CD14-positive monocyte (primary cell): ENCODE measurements at regions not wholly inside any gene's neighbourhood (a gene's known extent, or its start where the extent isn't known, plus 50 kb on each side); places are given as distances from the start of the nearest gene placed in this dataset.
"Not testable (repeated sequence)": the region's sequence is repeated elsewhere in the genome, so short reads cannot be mapped to it uniquely, and the experiment has no call there.

Source experiments
- DNase-seq, 3 donors: peaks; one replicate each; pipeline ENCODE4 v3.0.0-alpha.2; 2011 to 2022
- H2AFZ ChIP-seq: 2 replicates; pipeline ENCODE4 v1.6.0; 2012; ENCODE audit warnings: mild to moderate bottlenecking, low read depth, low read length, inconsistent platforms; ENCODE audit not compliant: insufficient read depth, poor library complexity, severe bottlenecking
- H3K27ac ChIP-seq, 2 donors: 1 replicate in 1 of 2; 2 replicates in 1 of 2; pipeline ENCODE4 v1.5.1; 2012 to 2013; ENCODE audit warnings: low read length in 2 of 2, control low read depth in 1 of 2, inconsistent platforms in 1 of 2, low read depth in 1 of 2, mild to moderate bottlenecking in 1 of 2
- H3K27me3 ChIP-seq, 2 donors: one replicate each; pipeline versions ENCODE4 v1.6.0 to v1.6.1; 2011 to 2013; ENCODE audit warnings: low read length in 2 of 2; ENCODE audit not compliant: control insufficient read depth in 2 of 2, insufficient read depth in 2 of 2
- H3K36me3 ChIP-seq, 2 donors: replicated peaks in 1 of 2; 1 replicate in 1 of 2; 2 replicates in 1 of 2; pipeline versions ENCODE4 v1.5.1 to v1.6.1; 2012 to 2013; ENCODE audit warnings: low read length in 2 of 2, control low read depth in 1 of 2, inconsistent platforms in 1 of 2, mild to moderate bottlenecking in 1 of 2; ENCODE audit not compliant: insufficient read depth in 2 of 2, control insufficient read depth in 1 of 2
- H3K4me1 ChIP-seq, 2 donors: 1 replicate in 1 of 2; 2 replicates in 1 of 2; pipeline versions ENCODE4 v1.5.1 to v1.6.1; 2012 to 2013; ENCODE audit warnings: low read length in 2 of 2, control low read depth in 1 of 2, inconsistent platforms in 1 of 2, mild to moderate bottlenecking in 1 of 2, moderate library complexity in 1 of 2; ENCODE audit not compliant: insufficient read depth in 2 of 2, control insufficient read depth in 1 of 2
- H3K4me2 ChIP-seq: replicated peaks from 2 replicates; pipeline ENCODE3; 2012; ENCODE audit warnings: low read length, moderate library complexity, mild to moderate bottlenecking; ENCODE audit not compliant: poor library complexity, severe bottlenecking; ENCODE audit errors: extremely low read depth
- H3K4me3 ChIP-seq, 3 experiments: fragments of 200-600 bp in 1 of 3; sonication (generic) in 1 of 3; replicated peaks in 1 of 3; 1 replicate in 2 of 3; 2 replicates in 1 of 3; pipeline ENCODE4 v1.5.1; 2011 to 2013; ENCODE audit warnings: low read length in 3 of 3, mild to moderate bottlenecking in 3 of 3, control low read depth in 2 of 3, low read depth in 2 of 3, inconsistent platforms in 1 of 3, moderate library complexity in 1 of 3
- H3K79me2 ChIP-seq: 2 replicates; pipeline ENCODE4 v1.6.0; 2012; ENCODE audit warnings: mild to moderate bottlenecking, control low read depth, inconsistent platforms, low read length, moderate library complexity; ENCODE audit not compliant: insufficient read depth
- H3K9ac ChIP-seq: 2 replicates; pipeline ENCODE4 v1.6.0; 2017; ENCODE audit warnings: low read length, mild to moderate bottlenecking; ENCODE audit not compliant: insufficient read depth, poor library complexity, severe bottlenecking
- H3K9me3 ChIP-seq, 2 donors: replicated peaks in 1 of 2; 1 replicate in 1 of 2; 2 replicates in 1 of 2; pipeline versions ENCODE4 v1.5.1 to v1.6.1; 2012 to 2013; ENCODE audit warnings: low read length in 2 of 2, control low read depth in 1 of 2; ENCODE audit not compliant: control insufficient read depth in 1 of 2, insufficient read depth in 1 of 2
- H4K20me1 ChIP-seq: 2 replicates; pipeline ENCODE4 v1.6.0; 2012; ENCODE audit warnings: mild to moderate bottlenecking, low read length, control low read depth, moderate library complexity; ENCODE audit not compliant: insufficient read depth
- H3K27ac Mint-ChIP-seq, 7 donors: one replicate each; pipeline ENCODE4 v1.8.0; 2020; ENCODE audit warnings: mild to moderate bottlenecking in 7 of 7, mixed read lengths in 7 of 7, moderate library complexity in 6 of 7, inconsistent platforms in 2 of 7
- H3K27me3 Mint-ChIP-seq, 3 donors: one replicate each; pipeline ENCODE4 v1.8.0; 2021 to 2022; ENCODE audit warnings: low read depth in 3 of 3, mild to moderate bottlenecking in 3 of 3, mixed read lengths in 3 of 3, moderate library complexity in 3 of 3, inconsistent platforms in 1 of 3
- H3K36me3 Mint-ChIP-seq, 2 donors: one replicate each; pipeline ENCODE4 v1.8.0; 2020; ENCODE audit warnings: mixed read lengths in 2 of 2, inconsistent platforms in 1 of 2, mild to moderate bottlenecking in 1 of 2
- H3K4me1 Mint-ChIP-seq: one replicate; pipeline ENCODE4 v1.8.0; 2020; ENCODE audit warnings: mild to moderate bottlenecking, mixed read lengths
- H3K4me3 Mint-ChIP-seq, 2 donors: one replicate each; pipeline ENCODE4 v1.8.0; 2020; ENCODE audit warnings: mild to moderate bottlenecking in 2 of 2, mixed read lengths in 2 of 2, moderate library complexity in 1 of 2
- H3K9me3 Mint-ChIP-seq, 7 donors: one replicate each; pipeline ENCODE4 v1.8.0; 2020 to 2022; ENCODE audit warnings: mixed read lengths in 7 of 7, mild to moderate bottlenecking in 6 of 7, moderate library complexity in 6 of 7, inconsistent platforms in 2 of 7
- WGBS: methylation state at CpG from one replicate; pipeline ENCODE4 v1.1.5; 2013; ENCODE audit warnings: missing lambda C conversion rate; ENCODE audit not compliant: insufficient coverage; 5-methylcytosine and 5-hydroxymethylcytosine counted together
- intact Hi-C, 2 donors: fragments of 100-400 bp; cut with micrococcal nuclease; formaldehyde crosslinking; loops; one replicate each; pipeline versions ENCODE4 v1.15.0 to v1.15.1; 2023
- TF ChIP-seq, protein P1 (sequence below): fragments of 200-600 bp; IDR thresholded peaks from one replicate; pipeline ENCODE4 v1.8.0; 2022; ENCODE audit warnings: antibody characterized with exemption, mild to moderate bottlenecking

DNA sequence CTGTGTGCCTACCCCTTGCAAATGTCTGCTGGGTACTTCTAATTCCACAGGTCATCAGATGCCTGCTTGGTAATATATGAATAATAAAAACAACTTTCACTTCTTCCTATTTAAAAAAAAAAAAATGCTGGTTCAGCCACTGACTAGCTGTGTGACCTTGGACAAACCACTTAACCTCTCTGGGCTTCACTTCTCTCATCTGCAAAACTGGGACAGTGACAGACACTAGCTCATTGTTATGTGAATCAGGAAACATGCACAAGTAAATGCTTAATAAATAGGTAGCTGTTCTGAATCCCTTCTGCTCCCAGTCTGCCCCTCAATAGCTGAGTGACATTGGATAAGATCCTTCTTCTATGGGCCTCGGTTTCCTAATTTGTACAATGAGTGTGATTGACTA lies 62.6 kb upstream of the HAND1 start:
- Histone ChIP-seq H3K27ac (no peak overlapping the region), H2AFZ (no peak overlapping the region), H3K4me1 (peaks cover 20 to 24% of the 10 kb centered on the region in 2 donors), H3K27me3 (no peaks in the 10 kb centered on the region), H3K36me3 (no peaks in the 10 kb centered on the region), H3K4me2 (no peak overlapping the region), H3K9ac (no peak overlapping the region), H4K20me1 (no peaks in the 10 kb centered on the region), H3K9me3 (no peaks in the 10 kb centered on the region), H3K4me3 (no peak overlapping the region), H3K79me2 (no peaks in the 10 kb centered on the region)
- H3K27ac Mint-ChIP-seq = no peak overlapping the region
- H3K27me3 Mint-ChIP-seq = peaks cover 3 to 10% (median 8%) of the 10 kb centered on the region in 3 donors
- TF ChIP-seq, protein P1, sequence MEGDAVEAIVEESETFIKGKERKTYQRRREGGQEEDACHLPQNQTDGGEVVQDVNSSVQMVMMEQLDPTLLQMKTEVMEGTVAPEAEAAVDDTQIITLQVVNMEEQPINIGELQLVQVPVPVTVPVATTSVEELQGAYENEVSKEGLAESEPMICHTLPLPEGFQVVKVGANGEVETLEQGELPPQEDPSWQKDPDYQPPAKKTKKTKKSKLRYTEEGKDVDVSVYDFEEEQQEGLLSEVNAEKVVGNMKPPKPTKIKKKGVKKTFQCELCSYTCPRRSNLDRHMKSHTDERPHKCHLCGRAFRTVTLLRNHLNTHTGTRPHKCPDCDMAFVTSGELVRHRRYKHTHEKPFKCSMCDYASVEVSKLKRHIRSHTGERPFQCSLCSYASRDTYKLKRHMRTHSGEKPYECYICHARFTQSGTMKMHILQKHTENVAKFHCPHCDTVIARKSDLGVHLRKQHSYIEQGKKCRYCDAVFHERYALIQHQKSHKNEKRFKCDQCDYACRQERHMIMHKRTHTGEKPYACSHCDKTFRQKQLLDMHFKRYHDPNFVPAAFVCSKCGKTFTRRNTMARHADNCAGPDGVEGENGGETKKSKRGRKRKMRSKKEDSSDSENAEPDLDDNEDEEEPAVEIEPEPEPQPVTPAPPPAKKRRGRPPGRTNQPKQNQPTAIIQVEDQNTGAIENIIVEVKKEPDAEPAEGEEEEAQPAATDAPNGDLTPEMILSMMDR = no peak
- no peaks in the 10 kb centered on the region for H3K9me3 Mint-ChIP-seq
- no CpG with 5 or more reads among the region's 1 CpG for WGBS
- no peak for DNase-seq
- no peak overlapping the region for H3K4me3 Mint-ChIP-seq
- intact Hi-C loops = no loop called here
- no peaks in the 10 kb centered on the region for H3K36me3 Mint-ChIP-seq
- H3K4me1 Mint-ChIP-seq = peaks cover 20% of the 10 kb centered on the region

GRCh38 chr5:154538492-154538891 lies 60.5 kb upstream of the HAND1 start:
- no peak overlapping the region for H3K9ac ChIP-seq
- H3K79me2 ChIP-seq = no peaks in the 10 kb centered on the region
- Mint-ChIP-seq H3K4me3 (no peak overlapping the region), H3K36me3 (no peaks in the 10 kb centered on the region), H3K27me3 (peaks cover 6 to 12% (median 8%) of the 10 kb centered on the region in 3 donors), H3K4me1 (peaks cover 3% of the 10 kb centered on the region), H3K9me3 (no peaks in the 10 kb centered on the region), H3K27ac (peak overlapping the region in 1 of 7 donors; percentile 13)
- H3K4me1 ChIP-seq = peaks cover 3 to 4% of the 10 kb centered on the region in 2 donors
- H3K4me2 ChIP-seq = no peak overlapping the region
- H3K4me3 ChIP-seq = no peak overlapping the region
- no peaks in the 10 kb centered on the region for H3K9me3 ChIP-seq
- H3K27me3 ChIP-seq = no peaks in the 10 kb centered on the region
- intact Hi-C loops = no loop called here
- 94% methylated on average over 2 of the region's 6 CpGs for WGBS
- H4K20me1 ChIP-seq = no peaks in the 10 kb centered on the region
- DNase-seq = no peak
- H3K36me3 ChIP-seq = no peaks in the 10 kb centered on the region
- H2AFZ ChIP-seq = no peak overlapping the region
- no peak overlapping the region for H3K27ac ChIP-seq
- TF ChIP-seq, protein P1 = no peak

DNA sequence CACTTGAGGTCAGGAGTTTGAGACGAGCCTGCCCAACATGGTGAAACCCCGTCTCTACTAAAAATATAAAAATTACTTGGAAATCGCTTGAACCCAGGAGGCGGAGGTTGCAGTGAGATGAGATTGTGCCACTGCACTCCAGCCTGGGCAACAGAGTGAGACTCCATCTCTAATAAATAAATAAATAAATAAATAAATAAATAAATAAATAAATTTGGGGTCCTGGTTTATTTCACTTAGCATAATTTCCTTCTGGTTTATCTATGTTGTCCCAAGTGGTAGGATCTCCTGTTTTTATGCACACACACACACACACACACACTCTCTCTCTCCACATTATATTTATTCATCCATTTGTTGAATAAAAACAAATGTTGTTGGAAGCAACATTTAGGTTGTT lies 58.4 kb upstream of the HAND1 start:
- H2AFZ ChIP-seq, H3K9ac ChIP-seq, H3K36me3 Mint-ChIP-seq, H3K4me2 ChIP-seq, H3K4me1 ChIP-seq, H3K36me3 ChIP-seq, DNase-seq, H3K27ac ChIP-seq, H3K4me3 Mint-ChIP-seq, H3K27ac Mint-ChIP-seq, H3K4me1 Mint-ChIP-seq, intact Hi-C loops, H3K9me3 Mint-ChIP-seq, H3K79me2 ChIP-seq, H3K4me3 ChIP-seq, H4K20me1 ChIP-seq, H3K9me3 ChIP-seq, H3K27me3 ChIP-seq: not testable (repeated sequence)
- peaks cover 6 to 10% (median 9%) of the 10 kb centered on the region in 3 donors for H3K27me3 Mint-ChIP-seq
- 100% methylated on average over 1 of the region's 4 CpGs for WGBS
